Vagina (tissue), 2 donors: ENCODE measurements at regions not wholly inside any gene's neighbourhood (a gene's known extent, or its start where the extent isn't known, plus 50 kb on each side); places are given as distances from the start of the nearest gene placed in this dataset.
"Not testable (repeated sequence)": the region's sequence is repeated elsewhere in the genome, so short reads cannot be mapped to it uniquely, and the experiment has no call there.

Source experiments
- DNase-seq, 2 donors: peaks; one replicate each; pipeline ENCODE4 v3.0.0-alpha.2; 2017; ENCODE audit errors: extremely low spot score in 2 of 2
- H3K27ac ChIP-seq: fragments of 200-600 bp; sonication (generic); one replicate; pipeline ENCODE4 v1.5.1; 2019
- H3K27me3 ChIP-seq: fragments of 200-600 bp; sonication (generic); one replicate; pipeline ENCODE4 v1.5.1; 2019
- H3K36me3 ChIP-seq, 2 donors: fragments of 200-600 bp; sonication (generic); one replicate each; pipeline ENCODE4 v1.5.1; 2017 to 2019
- H3K4me1 ChIP-seq: fragments of 200-600 bp; sonication (generic); one replicate; pipeline ENCODE4 v1.5.1; 2019
- H3K4me3 ChIP-seq, 2 donors: fragments of 200-600 bp; sonication (generic); 1 replicate in 1 of 2; 2 replicates in 1 of 2; pipeline ENCODE4 v1.5.1; 2016 to 2019
- H3K9me3 ChIP-seq: fragments of 200-600 bp; sonication (generic); one replicate; pipeline ENCODE4 v1.5.1; 2019
- CTCF ChIP-seq, 3 experiments: fragments of 450-650 bp in 2 of 3; fragments of 200-600 bp in 1 of 3; sonication (generic) in 1 of 3; IDR thresholded peaks; one replicate each; pipeline ENCODE4 v1.5.1; 2017 to 2019; ENCODE audit warnings: antibody characterized with exemption in 3 of 3, mild to moderate bottlenecking in 2 of 3, moderate library complexity in 2 of 3
- POLR2A ChIP-seq, 2 donors: fragments of 450-650 bp; IDR thresholded peaks; one replicate each; pipeline ENCODE4 v1.6.1; 2017; ENCODE audit warnings: antibody characterized with exemption in 2 of 2, mild to moderate bottlenecking in 2 of 2, moderate library complexity in 2 of 2
- POLR2AphosphoS5 ChIP-seq, 2 donors: sonication (generic); formaldehyde crosslinking; IDR thresholded peaks; one replicate each; pipeline ENCODE4 v1.9.0; 2017; ENCODE audit warnings: antibody characterized with exemption in 2 of 2, mild to moderate bottlenecking in 2 of 2, low read depth in 1 of 2; ENCODE audit not compliant: insufficient read depth in 1 of 2
- intact Hi-C: fragments of 100-400 bp; cut with DNase I; formaldehyde crosslinking; loops from one replicate; pipeline ENCODE4 v1.15.1; 2023

- Histone ChIP-seq H3K4me1 (no peaks in the 10 kb centered on the region), H3K36me3 (no peaks in the 10 kb centered on the region), H3K9me3 (peaks cover 6% of the 10 kb centered on the region), H3K27ac (no peak overlapping the region), H3K27me3 (no peaks in the 10 kb centered on the region), H3K4me3 (no peak overlapping the region)
- DNase-seq, result no peak
- intact Hi-C loops, result no loop called here
- no peak for TF ChIP-seq CTCF (IDR thresholded peaks at IDR 0.05)
- no peak for TF ChIP-seq POLR2A (IDR thresholded peaks at IDR 0.05)
- TF ChIP-seq POLR2AphosphoS5 (IDR thresholded peaks at IDR 0.05; ENCODE audit: insufficient read depth in 1 of 2, low read depth in 1 of 2), result no peak
Measured at GRCh38 chr2:176923205-176923604, 289.4 kb upstream of the HNRNPA3 start.

GRCh38 chr2:176924909-176925534 is 287.6 kb upstream of the HNRNPA3 start:
- TF ChIP-seq CTCF (IDR thresholded peaks at IDR 0.05), result no peak
- no peak for TF ChIP-seq POLR2A (IDR thresholded peaks at IDR 0.05)
- TF ChIP-seq POLR2AphosphoS5 (IDR thresholded peaks at IDR 0.05; ENCODE audit: insufficient read depth in 1 of 2, low read depth in 1 of 2), result no peak
- no peak overlapping the region for H3K27ac ChIP-seq

GRCh38 chr2:176926453-176926852 is 286.1 kb upstream of the HNRNPA3 start:
- intact Hi-C loops, result no loop called here
- H3K27me3 ChIP-seq, result no peaks in the 10 kb centered on the region
- H3K27ac ChIP-seq, result no peak overlapping the region
- TF ChIP-seq POLR2AphosphoS5 (IDR thresholded peaks at IDR 0.05; ENCODE audit: insufficient read depth in 1 of 2, low read depth in 1 of 2) (no peak), CTCF (IDR thresholded peaks at IDR 0.05) (no peak), POLR2A (IDR thresholded peaks at IDR 0.05) (no peak)
- DNase-seq, result no peak
- H3K4me1 ChIP-seq, result no peaks in the 10 kb centered on the region
- H3K4me3 ChIP-seq, result no peak overlapping the region
- peaks cover 6% of the 10 kb centered on the region for H3K9me3 ChIP-seq
- H3K36me3 ChIP-seq, result no peaks in the 10 kb centered on the region

More at GRCh38 chr2:176924909-176925534, 287.6 kb upstream of the HNRNPA3 start:
- Histone ChIP-seq H3K27me3 (no peaks in the 10 kb centered on the region), H3K4me3 (no peak overlapping the region), H3K36me3 (no peaks in the 10 kb centered on the region), H3K9me3 (peaks cover 6% of the 10 kb centered on the region), H3K4me1 (no peaks in the 10 kb centered on the region)
- no peak for DNase-seq
- intact Hi-C loops, result no loop called here

GRCh38 chr2:176929387-176929786 is 283.2 kb upstream of the HNRNPA3 start:
- H3K27ac ChIP-seq, H3K9me3 ChIP-seq, intact Hi-C loops, H3K27me3 ChIP-seq, H3K36me3 ChIP-seq, H3K4me1 ChIP-seq, DNase-seq, H3K4me3 ChIP-seq: not testable (repeated sequence)

GRCh38 chr2:176931588-176932563 is 280.7 kb upstream of the HNRNPA3 start:
- no peak overlapping the region for H3K27ac ChIP-seq
- no peaks in the 10 kb centered on the region for H3K36me3 ChIP-seq
- no peak for DNase-seq
- no peak overlapping the region for H3K4me3 ChIP-seq
- intact Hi-C loops, result no loop called here
- H3K4me1 ChIP-seq, result no peaks in the 10 kb centered on the region
- no peaks in the 10 kb centered on the region for H3K9me3 ChIP-seq
- no peak for TF ChIP-seq CTCF (IDR thresholded peaks at IDR 0.05)
- TF ChIP-seq POLR2AphosphoS5 (IDR thresholded peaks at IDR 0.05; ENCODE audit: insufficient read depth in 1 of 2, low read depth in 1 of 2), result no peak
- TF ChIP-seq POLR2A (IDR thresholded peaks at IDR 0.05), result no peak
- no peaks in the 10 kb centered on the region for H3K27me3 ChIP-seq
